ENCODE measurements at regions not wholly inside any gene's neighbourhood (a gene's known extent, or its start where the extent isn't known, plus 50 kb on each side); places are given as distances from the start of the nearest gene placed in this dataset.
"Not testable (repeated sequence)": the region's sequence is repeated elsewhere in the genome, so short reads cannot be mapped to it uniquely, and the experiment has no call there.

DNA sequence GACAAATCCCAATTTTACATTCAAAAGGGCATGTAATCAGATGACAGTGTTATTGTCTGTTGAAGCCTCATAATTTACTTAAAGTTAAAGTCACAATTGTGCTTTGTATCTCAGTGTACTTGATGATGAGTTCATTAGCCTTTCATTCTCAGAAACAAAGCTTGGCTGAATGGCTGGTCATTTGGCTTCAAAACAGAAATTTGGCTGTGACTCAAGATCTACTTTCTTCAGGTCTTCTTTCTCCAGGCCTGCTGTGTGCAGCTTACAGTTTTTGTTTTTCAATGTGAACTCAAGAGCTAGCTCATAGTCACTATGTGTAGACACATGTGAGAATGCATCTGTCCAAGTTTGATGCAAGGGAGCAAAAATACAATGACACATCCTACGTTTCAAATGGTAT is 2003.6 kb upstream of the WWC1 start (continued):
- TF ChIP-seq, protein P1, sequence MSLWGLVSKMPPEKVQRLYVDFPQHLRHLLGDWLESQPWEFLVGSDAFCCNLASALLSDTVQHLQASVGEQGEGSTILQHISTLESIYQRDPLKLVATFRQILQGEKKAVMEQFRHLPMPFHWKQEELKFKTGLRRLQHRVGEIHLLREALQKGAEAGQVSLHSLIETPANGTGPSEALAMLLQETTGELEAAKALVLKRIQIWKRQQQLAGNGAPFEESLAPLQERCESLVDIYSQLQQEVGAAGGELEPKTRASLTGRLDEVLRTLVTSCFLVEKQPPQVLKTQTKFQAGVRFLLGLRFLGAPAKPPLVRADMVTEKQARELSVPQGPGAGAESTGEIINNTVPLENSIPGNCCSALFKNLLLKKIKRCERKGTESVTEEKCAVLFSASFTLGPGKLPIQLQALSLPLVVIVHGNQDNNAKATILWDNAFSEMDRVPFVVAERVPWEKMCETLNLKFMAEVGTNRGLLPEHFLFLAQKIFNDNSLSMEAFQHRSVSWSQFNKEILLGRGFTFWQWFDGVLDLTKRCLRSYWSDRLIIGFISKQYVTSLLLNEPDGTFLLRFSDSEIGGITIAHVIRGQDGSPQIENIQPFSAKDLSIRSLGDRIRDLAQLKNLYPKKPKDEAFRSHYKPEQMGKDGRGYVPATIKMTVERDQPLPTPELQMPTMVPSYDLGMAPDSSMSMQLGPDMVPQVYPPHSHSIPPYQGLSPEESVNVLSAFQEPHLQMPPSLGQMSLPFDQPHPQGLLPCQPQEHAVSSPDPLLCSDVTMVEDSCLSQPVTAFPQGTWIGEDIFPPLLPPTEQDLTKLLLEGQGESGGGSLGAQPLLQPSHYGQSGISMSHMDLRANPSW (CRISPR knock-in tag; conservative IDR thresholded peaks at IDR 0.05; ENCODE audit: low read depth) = no peak
- TF ChIP-seq ZNF138 (CRISPR knock-in tag; conservative IDR thresholded peaks at IDR 0.05) = no peak
- no peak for TF ChIP-seq GRHL2 (CRISPR knock-in tag; IDR thresholded peaks at IDR 0.05; ENCODE audit: insufficient replicate concordance, severe bottlenecking)
- TF ChIP-seq, protein P2, sequence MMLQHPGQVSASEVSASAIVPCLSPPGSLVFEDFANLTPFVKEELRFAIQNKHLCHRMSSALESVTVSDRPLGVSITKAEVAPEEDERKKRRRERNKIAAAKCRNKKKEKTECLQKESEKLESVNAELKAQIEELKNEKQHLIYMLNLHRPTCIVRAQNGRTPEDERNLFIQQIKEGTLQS (CRISPR knock-in tag; conservative IDR thresholded peaks at IDR 0.05) = no peak
- no peak for TF ChIP-seq ZNF232 (CRISPR knock-in tag; IDR thresholded peaks at IDR 0.05)
- no peak for TF ChIP-seq TEAD1 (CRISPR knock-in tag; IDR thresholded peaks at IDR 0.05)
- TF ChIP-seq NR1H2 (CRISPR knock-in tag; IDR thresholded peaks at IDR 0.05) = no peak

DNA sequence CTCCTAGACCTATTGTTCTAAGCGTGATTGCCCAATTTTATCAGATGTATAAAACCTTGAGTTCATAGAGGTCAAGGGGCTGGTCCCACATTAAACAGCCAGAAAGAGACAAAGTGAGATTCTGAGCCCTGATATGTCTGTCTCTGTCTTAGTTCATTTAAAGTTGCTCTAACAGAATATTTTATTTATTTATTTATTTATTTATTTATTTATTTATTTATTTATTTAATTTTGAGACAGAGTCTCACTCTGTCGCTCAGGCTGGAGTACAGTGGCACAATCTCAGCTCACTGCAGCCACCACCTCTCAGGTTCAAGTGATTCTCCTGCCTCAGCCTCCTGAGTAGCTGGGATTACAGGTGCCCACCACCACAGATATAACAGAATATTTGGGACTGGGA is 1999.6 kb upstream of the WWC1 start:
- H3K4me1 Mint-ChIP-seq; ATAC-seq; H3K4me3 Mint-ChIP-seq; DNase-seq (ENCODE audit: low spot score); H3K27me3 Mint-ChIP-seq (ENCODE audit: low read depth); CTCF ChIA-PET; H3K27ac Mint-ChIP-seq; POLR2A ChIA-PET: not testable (repeated sequence)
- Mint-ChIP-seq H3K9me3 (peaks cover 24% of the 10 kb centered on the region), H3K36me3 (peaks cover 15% of the 10 kb centered on the region)

DNA sequence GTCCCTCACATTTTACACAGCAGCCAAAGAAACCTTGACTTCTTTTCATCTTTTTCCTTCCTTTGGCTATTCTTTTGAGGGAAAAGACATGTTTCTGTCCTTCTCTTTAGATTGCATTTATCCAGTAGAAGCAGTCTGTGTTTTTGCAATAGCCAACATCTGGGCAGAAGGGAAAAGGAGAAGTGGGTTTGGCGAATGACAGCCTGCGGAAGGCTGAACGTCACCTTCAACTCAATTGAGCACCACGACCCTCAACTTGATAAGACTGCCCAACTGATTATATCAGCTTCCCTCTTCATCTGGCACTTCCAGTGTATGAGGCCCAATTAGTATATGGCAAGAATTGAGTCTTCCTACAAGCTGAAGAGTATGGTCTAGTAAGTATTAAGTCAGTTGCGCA is 1997.6 kb upstream of the WWC1 start:
- Mint-ChIP-seq H3K4me3 (no peak overlapping the region), H3K27me3 (ENCODE audit: low read depth) (no peaks in the 10 kb centered on the region), H3K27ac (no peak overlapping the region), H3K36me3 (peaks cover 15% of the 10 kb centered on the region), H3K9me3 (peaks cover 24% of the 10 kb centered on the region), H3K4me1 (no peaks in the 10 kb centered on the region)
- CTCF ChIA-PET = no interaction called here
- POLR2A ChIA-PET = no interaction called here
- DNase-seq (ENCODE audit: low spot score) (no peak), ATAC-seq (no peak)
- no peak for TF ChIP-seq MYBL2 (CRISPR knock-in tag; IDR thresholded peaks at IDR 0.05)
- TF ChIP-seq, protein P3, sequence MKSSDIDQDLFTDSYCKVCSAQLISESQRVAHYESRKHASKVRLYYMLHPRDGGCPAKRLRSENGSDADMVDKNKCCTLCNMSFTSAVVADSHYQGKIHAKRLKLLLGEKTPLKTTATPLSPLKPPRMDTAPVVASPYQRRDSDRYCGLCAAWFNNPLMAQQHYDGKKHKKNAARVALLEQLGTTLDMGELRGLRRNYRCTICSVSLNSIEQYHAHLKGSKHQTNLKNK (CRISPR knock-in tag; IDR thresholded peaks at IDR 0.05) = no peak
- no peak for TF ChIP-seq ZNF138 (CRISPR knock-in tag; conservative IDR thresholded peaks at IDR 0.05)
- TF ChIP-seq, protein P4, sequence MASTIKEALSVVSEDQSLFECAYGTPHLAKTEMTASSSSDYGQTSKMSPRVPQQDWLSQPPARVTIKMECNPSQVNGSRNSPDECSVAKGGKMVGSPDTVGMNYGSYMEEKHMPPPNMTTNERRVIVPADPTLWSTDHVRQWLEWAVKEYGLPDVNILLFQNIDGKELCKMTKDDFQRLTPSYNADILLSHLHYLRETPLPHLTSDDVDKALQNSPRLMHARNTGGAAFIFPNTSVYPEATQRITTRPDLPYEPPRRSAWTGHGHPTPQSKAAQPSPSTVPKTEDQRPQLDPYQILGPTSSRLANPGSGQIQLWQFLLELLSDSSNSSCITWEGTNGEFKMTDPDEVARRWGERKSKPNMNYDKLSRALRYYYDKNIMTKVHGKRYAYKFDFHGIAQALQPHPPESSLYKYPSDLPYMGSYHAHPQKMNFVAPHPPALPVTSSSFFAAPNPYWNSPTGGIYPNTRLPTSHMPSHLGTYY (CRISPR knock-in tag; IDR thresholded peaks at IDR 0.05) = no peak

DNA sequence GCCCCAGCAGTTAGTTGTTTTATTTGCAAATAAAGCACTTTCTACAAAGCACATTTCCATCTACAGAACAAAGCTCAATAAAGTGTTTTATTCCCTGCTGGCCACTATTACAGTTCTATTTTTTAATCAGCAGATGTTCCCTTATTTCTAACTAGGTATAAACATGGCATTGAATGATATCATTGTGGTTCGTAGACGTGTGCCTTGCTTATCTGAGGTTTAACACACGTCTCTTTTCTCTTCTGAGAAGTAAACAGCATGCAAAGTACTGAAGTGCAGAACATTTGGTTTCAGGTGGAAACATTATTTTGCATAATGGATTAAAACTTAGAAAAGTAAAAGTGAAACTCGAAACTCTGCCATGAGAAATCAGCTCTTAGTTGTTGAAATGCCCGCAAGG is 1989.3 kb upstream of the WWC1 start:
- DNase-seq (ENCODE audit: low spot score) (no peak), ATAC-seq (no peak)
- ChIA-PET CTCF (no interaction called here), POLR2A (no interaction called here)
- no peak overlapping the region for H3K4me3 Mint-ChIP-seq
- peaks cover 23% of the 10 kb centered on the region for H3K9me3 Mint-ChIP-seq
- H3K27me3 Mint-ChIP-seq (ENCODE audit: low read depth) = no peaks in the 10 kb centered on the region
- peaks cover 13% of the 10 kb centered on the region for H3K36me3 Mint-ChIP-seq
- peaks cover 15% of the 10 kb centered on the region for H3K4me1 Mint-ChIP-seq
- H3K27ac Mint-ChIP-seq = no peak overlapping the region
- TF ChIP-seq SMAD3 (CRISPR knock-in tag; IDR thresholded peaks at IDR 0.05; ENCODE audit: borderline replicate concordance) = no peak
- TF ChIP-seq, protein P3 (CRISPR knock-in tag; IDR thresholded peaks at IDR 0.05) = no peak
- TF ChIP-seq RORB (CRISPR knock-in tag; IDR thresholded peaks at IDR 0.05) = no peak
- TF ChIP-seq, protein P5, sequence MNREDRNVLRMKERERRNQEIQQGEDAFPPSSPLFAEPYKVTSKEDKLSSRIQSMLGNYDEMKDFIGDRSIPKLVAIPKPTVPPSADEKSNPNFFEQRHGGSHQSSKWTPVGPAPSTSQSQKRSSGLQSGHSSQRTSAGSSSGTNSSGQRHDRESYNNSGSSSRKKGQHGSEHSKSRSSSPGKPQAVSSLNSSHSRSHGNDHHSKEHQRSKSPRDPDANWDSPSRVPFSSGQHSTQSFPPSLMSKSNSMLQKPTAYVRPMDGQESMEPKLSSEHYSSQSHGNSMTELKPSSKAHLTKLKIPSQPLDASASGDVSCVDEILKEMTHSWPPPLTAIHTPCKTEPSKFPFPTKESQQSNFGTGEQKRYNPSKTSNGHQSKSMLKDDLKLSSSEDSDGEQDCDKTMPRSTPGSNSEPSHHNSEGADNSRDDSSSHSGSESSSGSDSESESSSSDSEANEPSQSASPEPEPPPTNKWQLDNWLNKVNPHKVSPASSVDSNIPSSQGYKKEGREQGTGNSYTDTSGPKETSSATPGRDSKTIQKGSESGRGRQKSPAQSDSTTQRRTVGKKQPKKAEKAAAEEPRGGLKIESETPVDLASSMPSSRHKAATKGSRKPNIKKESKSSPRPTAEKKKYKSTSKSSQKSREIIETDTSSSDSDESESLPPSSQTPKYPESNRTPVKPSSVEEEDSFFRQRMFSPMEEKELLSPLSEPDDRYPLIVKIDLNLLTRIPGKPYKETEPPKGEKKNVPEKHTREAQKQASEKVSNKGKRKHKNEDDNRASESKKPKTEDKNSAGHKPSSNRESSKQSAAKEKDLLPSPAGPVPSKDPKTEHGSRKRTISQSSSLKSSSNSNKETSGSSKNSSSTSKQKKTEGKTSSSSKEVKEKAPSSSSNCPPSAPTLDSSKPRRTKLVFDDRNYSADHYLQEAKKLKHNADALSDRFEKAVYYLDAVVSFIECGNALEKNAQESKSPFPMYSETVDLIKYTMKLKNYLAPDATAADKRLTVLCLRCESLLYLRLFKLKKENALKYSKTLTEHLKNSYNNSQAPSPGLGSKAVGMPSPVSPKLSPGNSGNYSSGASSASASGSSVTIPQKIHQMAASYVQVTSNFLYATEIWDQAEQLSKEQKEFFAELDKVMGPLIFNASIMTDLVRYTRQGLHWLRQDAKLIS (CRISPR knock-in tag; IDR thresholded peaks at IDR 0.05; ENCODE audit: borderline replicate concordance) = no peak
- TF ChIP-seq MXD4 (CRISPR knock-in tag; IDR thresholded peaks at IDR 0.05; ENCODE audit: borderline replicate concordance) = no peak
- TF ChIP-seq GRHL2 (CRISPR knock-in tag; IDR thresholded peaks at IDR 0.05; ENCODE audit: insufficient replicate concordance, severe bottlenecking) = no peak
- TF ChIP-seq, protein P6, sequence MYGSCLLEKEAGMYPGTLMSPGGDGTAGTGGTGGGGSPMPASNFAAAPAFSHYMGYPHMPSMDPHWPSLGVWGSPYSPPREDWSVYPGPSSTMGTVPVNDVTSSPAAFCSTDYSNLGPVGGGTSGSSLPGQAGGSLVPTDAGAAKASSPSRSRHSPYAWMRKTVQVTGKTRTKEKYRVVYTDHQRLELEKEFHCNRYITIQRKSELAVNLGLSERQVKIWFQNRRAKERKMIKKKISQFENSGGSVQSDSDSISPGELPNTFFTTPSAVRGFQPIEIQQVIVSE (CRISPR knock-in tag; IDR thresholded peaks at IDR 0.05; ENCODE audit: borderline replicate concordance) = no peak
- no peak for TF ChIP-seq SOX15 (CRISPR knock-in tag; IDR thresholded peaks at IDR 0.05)
- TF ChIP-seq ETV6 (CRISPR knock-in tag; IDR thresholded peaks at IDR 0.05) = no peak
- no peak for TF ChIP-seq NR2C2 (CRISPR knock-in tag; IDR thresholded peaks at IDR 0.05)
